ENCODE measurements at regions not wholly inside any gene's neighbourhood (a gene's known extent, or its start where the extent isn't known, plus 50 kb on each side); places are given as distances from the start of the nearest gene placed in this dataset.
"Not testable (repeated sequence)": the region's sequence is repeated elsewhere in the genome, so short reads cannot be mapped to it uniquely, and the experiment has no call there.

- no peaks in the 10 kb centered on the region for H3K9me3 Mint-ChIP-seq
- H3K4me1 Mint-ChIP-seq: peaks cover under 1% of the 10 kb centered on the region
- no peak overlapping the region for H3K27ac Mint-ChIP-seq (ENCODE audit: unreplicated experiment)
- no peak for TF ChIP-seq CTCF (conservative IDR thresholded peaks at IDR 0.05)
- H3K36me3 Mint-ChIP-seq (ENCODE audit: low read depth): no peaks in the 10 kb centered on the region
- no peaks in the 10 kb centered on the region for H3K27me3 Mint-ChIP-seq (ENCODE audit: low read depth)
- no peak for DNase-seq (ENCODE audit: low read depth, low spot score)
- H3K4me3 Mint-ChIP-seq: no peak overlapping the region
These were observed 386.8 kb downstream of the PTH2R start for GRCh38 chr2:208793434-208793833.

- no peaks in the 10 kb centered on the region for H3K36me3 Mint-ChIP-seq (ENCODE audit: low read depth)
- no peak for TF ChIP-seq CTCF (conservative IDR thresholded peaks at IDR 0.05)
- H3K9me3 Mint-ChIP-seq: no peaks in the 10 kb centered on the region
- DNase-seq (ENCODE audit: low read depth, low spot score): no peak
- no peaks in the 10 kb centered on the region for H3K27me3 Mint-ChIP-seq (ENCODE audit: low read depth)
- no peak overlapping the region for H3K27ac Mint-ChIP-seq (ENCODE audit: unreplicated experiment)
- H3K4me3 Mint-ChIP-seq: no peak overlapping the region
- peaks cover 7% of the 10 kb centered on the region for H3K4me1 Mint-ChIP-seq
These were observed 387.8 kb downstream of the PTH2R start for GRCh38 chr2:208794288-208794975.

GRCh38 chr2:208798698-208799097, 392.1 kb downstream of the PTH2R start:
- Mint-ChIP-seq H3K9me3 (peaks cover 2% of the 10 kb centered on the region), H3K36me3 (ENCODE audit: low read depth) (no peaks in the 10 kb centered on the region), H3K27me3 (ENCODE audit: low read depth) (no peaks in the 10 kb centered on the region), H3K27ac (ENCODE audit: unreplicated experiment) (no peak overlapping the region), H3K4me1 (peaks cover 7% of the 10 kb centered on the region), H3K4me3 (no peak overlapping the region)
- no peak for DNase-seq (ENCODE audit: low read depth, low spot score)
- no peak for TF ChIP-seq CTCF (conservative IDR thresholded peaks at IDR 0.05)

GRCh38 chr2:208799397-208799796, 392.8 kb downstream of the PTH2R start:
- Mint-ChIP-seq H3K4me3 (no peak overlapping the region), H3K36me3 (ENCODE audit: low read depth) (no peaks in the 10 kb centered on the region), H3K4me1 (peaks cover 7% of the 10 kb centered on the region), H3K9me3 (peaks cover 2% of the 10 kb centered on the region), H3K27ac (ENCODE audit: unreplicated experiment) (no peak overlapping the region), H3K27me3 (ENCODE audit: low read depth) (no peaks in the 10 kb centered on the region)
- no peak for TF ChIP-seq CTCF (conservative IDR thresholded peaks at IDR 0.05)
- DNase-seq (ENCODE audit: low read depth, low spot score): no peak

- not testable (repeated sequence) for H3K4me3 Mint-ChIP-seq; H3K27ac Mint-ChIP-seq (ENCODE audit: unreplicated experiment); H3K9me3 Mint-ChIP-seq; H3K36me3 Mint-ChIP-seq (ENCODE audit: low read depth); H3K4me1 Mint-ChIP-seq; H3K27me3 Mint-ChIP-seq (ENCODE audit: low read depth); DNase-seq (ENCODE audit: low read depth, low spot score)
These were observed 394.3 kb downstream of the PTH2R start for GRCh38 chr2:208800887-208801286.

- H3K27me3 Mint-ChIP-seq (ENCODE audit: low read depth): no peaks in the 10 kb centered on the region
- H3K4me3 Mint-ChIP-seq: no peak overlapping the region
- DNase-seq (ENCODE audit: low read depth, low spot score): no peak
- H3K9me3 Mint-ChIP-seq: no peaks in the 10 kb centered on the region
- no peak for TF ChIP-seq CTCF (conservative IDR thresholded peaks at IDR 0.05)
- no peak overlapping the region for H3K27ac Mint-ChIP-seq (ENCODE audit: unreplicated experiment)
- H3K36me3 Mint-ChIP-seq (ENCODE audit: low read depth): no peaks in the 10 kb centered on the region
- no peaks in the 10 kb centered on the region for H3K4me1 Mint-ChIP-seq
These were observed 401.2 kb downstream of the PTH2R start for GRCh38 chr2:208807756-208808155.

- not testable (repeated sequence) for H3K4me3 Mint-ChIP-seq; H3K27ac Mint-ChIP-seq (ENCODE audit: unreplicated experiment); H3K36me3 Mint-ChIP-seq (ENCODE audit: low read depth); H3K9me3 Mint-ChIP-seq; H3K4me1 Mint-ChIP-seq; H3K27me3 Mint-ChIP-seq (ENCODE audit: low read depth); DNase-seq (ENCODE audit: low read depth, low spot score)
These were observed 405.3 kb downstream of the PTH2R start for GRCh38 chr2:208811885-208812284.

Measured in neural crest cell (in vitro differentiated cells).